ENCODE measurements at regions not wholly inside any gene's neighbourhood (a gene's known extent, or its start where the extent isn't known, plus 50 kb on each side); places are given as distances from the start of the nearest gene placed in this dataset.

GRCh38 chr11:27770576-27770975 is 70.3 kb upstream of the BDNF start:
- no peak for DNase-seq (ENCODE audit: low spot score)

GRCh38 chr11:27763736-27764135 is 63.5 kb upstream of the BDNF start:
- no peak for DNase-seq (ENCODE audit: low spot score)

GRCh38 chr11:27761356-27761755 is 61.1 kb upstream of the BDNF start:
- no peak for DNase-seq (ENCODE audit: low spot score)

- peak; percentile 75 for DNase-seq (ENCODE audit: low spot score)
Observed at GRCh38 chr11:27757953-27758352, 57.7 kb upstream of the BDNF start.

- DNase-seq (ENCODE audit: low spot score) = peak; percentile 28
Observed at GRCh38 chr11:27754035-27755017, 54.1 kb upstream of the BDNF start.
